Ectodermal cell (in vitro differentiated cells): ENCODE measurements at regions not wholly inside any gene's neighbourhood (a gene's known extent, or its start where the extent isn't known, plus 50 kb on each side); places are given as distances from the start of the nearest gene placed in this dataset.

Source experiments
- H3K27ac ChIP-seq: 2 replicates; pipeline ENCODE4 v1.7.0; 2013; ENCODE audit warnings: mild to moderate bottlenecking, low read depth, low read length; ENCODE audit not compliant: insufficient read depth, poor library complexity, severe bottlenecking
- H3K27me3 ChIP-seq: 2 replicates; pipeline ENCODE4 v1.7.0; 2013; ENCODE audit warnings: mild to moderate bottlenecking, low read length; ENCODE audit not compliant: insufficient read depth, control insufficient read depth, poor library complexity, severe bottlenecking
- H3K36me3 ChIP-seq: one replicate; pipeline ENCODE4 v1.7.0; 2013; ENCODE audit warnings: low read length; ENCODE audit not compliant: control insufficient read depth, insufficient read depth
- H3K4me1 ChIP-seq: one replicate; pipeline ENCODE4 v1.7.0; 2013; ENCODE audit warnings: low read length; ENCODE audit not compliant: control insufficient read depth, insufficient read depth
- H3K4me3 ChIP-seq: 2 replicates; pipeline ENCODE4 v1.7.0; 2013; ENCODE audit warnings: low read depth, low read length, control low read depth; ENCODE audit not compliant: insufficient read depth
- H3K9me3 ChIP-seq: 2 replicates; pipeline ENCODE4 v1.7.0; 2013; ENCODE audit warnings: mild to moderate bottlenecking, low read length, moderate library complexity; ENCODE audit not compliant: control insufficient read depth
- WGBS, 2 experiments: methylation state at CpG; one replicate each; pipeline ENCODE4 v1.1.7; 2013; ENCODE audit warnings: missing lambda C conversion rate in 2 of 2; 5-methylcytosine and 5-hydroxymethylcytosine counted together

DNA sequence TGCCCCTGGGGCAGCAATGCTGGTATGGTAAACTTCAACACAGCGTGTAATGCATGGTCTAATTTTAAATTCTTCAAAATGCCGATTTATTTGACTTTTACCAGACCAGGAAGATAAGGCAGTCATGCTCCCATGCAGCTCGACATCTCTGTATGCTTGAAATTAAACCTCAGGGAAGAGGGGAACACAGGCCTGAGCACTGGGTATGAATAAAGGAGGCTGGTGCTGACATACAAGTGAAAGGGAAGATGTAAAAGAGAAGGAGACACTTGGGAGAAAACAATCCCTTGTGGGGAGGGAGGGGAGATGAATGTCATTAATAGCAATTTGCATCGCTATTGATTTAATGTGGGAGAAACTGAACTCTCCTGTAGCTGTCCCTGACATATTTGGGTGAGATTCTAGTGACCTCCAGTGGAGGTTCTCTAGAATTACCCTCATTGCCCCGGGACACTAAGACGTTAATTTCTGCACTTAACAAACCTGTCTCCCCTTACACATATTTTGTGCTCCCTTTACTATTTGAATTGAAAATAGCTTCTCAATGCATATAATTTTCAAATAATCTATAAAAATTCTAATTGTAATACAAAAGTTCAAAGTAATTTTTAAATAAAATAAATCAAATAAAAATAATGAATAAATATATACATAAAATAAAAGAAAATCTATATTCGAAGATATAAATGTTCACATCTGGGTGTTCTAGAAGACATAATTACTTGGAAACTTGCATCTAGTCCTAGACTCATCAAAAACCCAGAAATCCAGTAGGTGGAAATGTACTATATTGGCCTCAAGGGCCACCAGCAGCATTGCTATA, 283.1 kb downstream of the LMX1A start:
- Histone ChIP-seq H3K4me1 (no peaks in the 10 kb centered on the region), H3K4me3 (no peak overlapping the region), H3K27ac (no peak overlapping the region), H3K9me3 (no peaks in the 10 kb centered on the region), H3K27me3 (no peaks in the 10 kb centered on the region), H3K36me3 (no peaks in the 10 kb centered on the region)
- 43 to 49% methylated on average over 6 to 7 of the region's 7 CpGs for WGBS, 2 experiments

DNA sequence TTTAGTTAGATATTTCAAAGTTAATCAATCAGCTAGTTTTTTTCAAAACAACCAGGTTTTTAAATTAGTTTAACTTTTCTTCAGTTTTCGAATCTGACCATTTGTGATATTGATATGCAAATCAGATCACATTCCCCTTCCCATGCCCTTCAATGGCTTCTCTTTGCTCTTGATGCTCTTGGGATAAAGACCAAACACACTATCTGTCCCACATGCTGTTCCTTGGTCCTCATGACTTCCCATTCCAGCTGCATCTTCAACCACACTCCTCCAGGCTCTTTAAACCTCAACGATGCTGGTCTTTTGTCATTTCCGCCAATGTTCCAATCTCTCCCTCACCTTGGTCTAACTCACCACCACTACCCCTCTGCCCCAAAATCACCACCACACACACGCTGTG, 285.8 kb downstream of the LMX1A start:
- no peaks in the 10 kb centered on the region for H3K9me3 ChIP-seq
- 83% methylated on average over 4 of the region's 4 CpGs for WGBS, 2 experiments
- H3K36me3 ChIP-seq, result no peaks in the 10 kb centered on the region
- H3K4me1 ChIP-seq, result no peaks in the 10 kb centered on the region
- H3K27ac ChIP-seq, result no peak overlapping the region
- no peak overlapping the region for H3K4me3 ChIP-seq
- no peaks in the 10 kb centered on the region for H3K27me3 ChIP-seq

DNA sequence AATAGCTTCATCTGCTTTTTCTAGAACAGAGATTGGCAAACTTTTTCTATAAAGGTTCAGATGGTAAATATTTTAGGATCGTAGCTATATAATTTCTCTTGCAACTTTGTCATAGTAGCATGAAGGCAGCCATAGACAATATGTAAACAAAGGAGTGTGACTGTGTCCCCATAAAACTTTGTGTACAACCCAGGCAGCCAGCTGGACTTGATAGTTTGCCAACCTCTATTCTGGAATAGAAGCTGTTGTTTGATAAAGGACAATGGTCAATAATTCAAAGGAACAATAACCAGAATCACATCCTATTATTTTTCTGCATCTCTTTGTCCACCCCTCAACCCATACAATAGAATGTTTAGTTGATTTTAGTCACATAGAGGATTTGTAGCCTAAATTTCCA, 286.7 kb downstream of the LMX1A start:
- no peaks in the 10 kb centered on the region for H3K36me3 ChIP-seq
- H3K4me1 ChIP-seq, result no peaks in the 10 kb centered on the region
- no peak overlapping the region for H3K4me3 ChIP-seq
- no peaks in the 10 kb centered on the region for H3K27me3 ChIP-seq
- WGBS, 2 experiments, result 87 to 92% methylated on average over 1 of the region's 1 CpG
- no peak overlapping the region for H3K27ac ChIP-seq
- no peaks in the 10 kb centered on the region for H3K9me3 ChIP-seq

DNA sequence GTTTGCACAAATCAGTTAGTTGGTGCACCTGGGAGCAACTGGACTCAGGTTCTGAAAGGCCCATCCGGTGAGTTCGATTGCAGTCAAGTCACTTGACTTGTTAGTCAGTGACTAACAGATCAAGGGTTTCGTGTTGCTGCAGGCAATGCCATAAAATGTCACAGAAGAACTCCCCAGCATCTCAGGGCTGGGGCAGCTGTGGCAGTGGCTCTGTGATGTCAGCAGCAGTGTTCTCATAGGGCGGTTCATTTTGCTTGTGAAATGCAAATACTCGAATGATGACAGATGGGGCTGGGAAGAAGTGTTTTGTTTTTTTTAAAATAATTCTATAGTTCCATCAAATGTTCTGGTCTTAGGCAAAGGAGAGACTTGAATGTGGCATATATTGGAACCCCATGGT, 287.8 kb downstream of the LMX1A start:
- 90 to 92% methylated on average over 5 of the region's 5 CpGs for WGBS, 2 experiments
- Histone ChIP-seq H3K27ac (no peak overlapping the region), H3K9me3 (no peaks in the 10 kb centered on the region)

DNA sequence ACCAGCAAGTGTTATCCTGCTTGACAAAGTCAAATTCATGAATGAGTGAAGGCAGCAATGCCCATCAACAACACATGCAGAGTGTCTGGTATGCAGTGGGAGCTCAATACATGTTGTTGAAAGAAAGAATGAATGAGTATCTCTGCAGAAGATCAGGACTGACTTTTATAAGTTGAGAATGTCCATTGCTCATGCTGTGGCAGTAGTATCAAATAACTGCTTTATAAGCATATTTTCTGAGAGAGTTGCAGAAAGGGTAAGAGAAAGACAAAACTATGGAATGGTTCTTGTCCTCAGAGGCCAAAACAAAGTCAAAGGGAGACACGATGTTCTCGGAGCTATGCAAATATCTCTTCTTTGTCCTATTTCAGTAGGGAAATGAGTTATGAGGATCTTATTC, 288.7 kb downstream of the LMX1A start:
- 91 to 100% methylated on average over 2 of the region's 2 CpGs for WGBS, 2 experiments
- H3K36me3 ChIP-seq, result no peaks in the 10 kb centered on the region

More for the DNA sequence above, 287.8 kb downstream of the LMX1A start:
- H3K4me3 ChIP-seq, result no peak overlapping the region
- no peaks in the 10 kb centered on the region for H3K27me3 ChIP-seq
- no peaks in the 10 kb centered on the region for H3K4me1 ChIP-seq
- no peaks in the 10 kb centered on the region for H3K36me3 ChIP-seq

DNA sequence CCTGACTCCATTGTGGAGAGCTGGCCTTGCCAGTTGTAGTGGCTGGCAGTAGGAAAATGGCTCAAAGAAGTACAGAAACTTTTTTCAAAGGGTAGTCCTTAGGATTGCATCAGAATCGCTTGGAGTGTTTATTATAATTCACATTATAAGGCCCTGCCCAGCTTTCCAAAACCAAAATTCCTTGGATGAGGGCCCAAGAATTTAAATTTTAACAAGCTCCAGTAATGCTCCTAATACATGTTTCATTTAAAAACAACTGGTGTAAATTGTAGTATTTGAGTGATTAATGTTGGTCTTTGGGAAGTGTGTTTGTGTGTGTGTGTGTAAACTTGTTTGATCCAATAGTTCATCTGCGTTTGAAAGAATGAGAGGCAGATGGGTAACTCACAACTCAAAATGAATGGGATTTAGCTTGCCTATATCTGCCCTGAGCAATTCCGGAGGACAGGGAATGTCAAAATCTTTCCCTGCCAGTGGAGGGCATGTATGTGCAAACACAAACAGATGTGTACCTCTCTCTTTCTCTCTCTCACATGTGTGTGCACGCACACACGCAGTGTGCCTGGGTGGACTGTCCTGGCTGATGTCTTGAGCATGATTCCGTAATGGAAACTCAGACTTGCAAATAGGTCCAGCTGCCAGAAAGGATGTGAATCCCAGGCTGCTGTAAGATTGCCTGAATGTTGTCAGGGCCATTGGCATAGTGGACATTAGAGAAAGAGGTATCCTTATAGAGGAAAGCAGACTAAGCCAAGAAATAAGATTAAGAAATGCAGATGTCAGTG, 293.1 kb downstream of the LMX1A start:
- H3K27me3 ChIP-seq, result no peaks in the 10 kb centered on the region
- H3K9me3 ChIP-seq, result no peaks in the 10 kb centered on the region
- no peak overlapping the region for H3K4me3 ChIP-seq
- H3K4me1 ChIP-seq, result no peaks in the 10 kb centered on the region
- no peak overlapping the region for H3K27ac ChIP-seq
- no peaks in the 10 kb centered on the region for H3K36me3 ChIP-seq
- WGBS, 2 experiments, result 91 to 94% methylated on average over 6 of the region's 6 CpGs

More for the DNA sequence above, 288.7 kb downstream of the LMX1A start:
- Histone ChIP-seq H3K9me3 (no peaks in the 10 kb centered on the region), H3K4me3 (no peak overlapping the region), H3K27me3 (no peaks in the 10 kb centered on the region), H3K4me1 (no peaks in the 10 kb centered on the region), H3K27ac (no peak overlapping the region)

DNA sequence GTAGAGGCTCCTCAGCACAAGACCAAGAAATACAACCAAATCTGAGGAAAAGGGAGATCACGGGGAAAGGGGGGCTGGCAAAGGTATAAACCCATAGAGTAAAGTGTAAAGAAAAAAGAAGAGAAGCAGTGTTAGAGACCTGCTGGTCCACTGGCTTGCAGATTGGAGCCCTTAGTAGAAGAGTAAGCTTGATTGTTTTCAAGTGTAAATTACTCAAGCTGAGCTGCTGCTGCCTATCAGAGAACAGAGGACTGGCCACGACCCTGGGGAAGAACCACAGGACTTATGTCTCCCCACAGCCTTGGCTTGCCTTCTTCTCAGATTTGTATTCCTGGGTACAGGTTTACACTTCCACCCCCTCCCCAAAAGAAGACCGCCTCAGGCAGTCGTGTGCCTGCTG, 294.2 kb downstream of the LMX1A start:
- no peaks in the 10 kb centered on the region for H3K27me3 ChIP-seq
- H3K36me3 ChIP-seq, result no peaks in the 10 kb centered on the region
- H3K9me3 ChIP-seq, result no peaks in the 10 kb centered on the region
- no peaks in the 10 kb centered on the region for H3K4me1 ChIP-seq
- 44 to 49% methylated on average over 4 of the region's 4 CpGs for WGBS, 2 experiments
- no peak overlapping the region for H3K4me3 ChIP-seq
- no peak overlapping the region for H3K27ac ChIP-seq

DNA sequence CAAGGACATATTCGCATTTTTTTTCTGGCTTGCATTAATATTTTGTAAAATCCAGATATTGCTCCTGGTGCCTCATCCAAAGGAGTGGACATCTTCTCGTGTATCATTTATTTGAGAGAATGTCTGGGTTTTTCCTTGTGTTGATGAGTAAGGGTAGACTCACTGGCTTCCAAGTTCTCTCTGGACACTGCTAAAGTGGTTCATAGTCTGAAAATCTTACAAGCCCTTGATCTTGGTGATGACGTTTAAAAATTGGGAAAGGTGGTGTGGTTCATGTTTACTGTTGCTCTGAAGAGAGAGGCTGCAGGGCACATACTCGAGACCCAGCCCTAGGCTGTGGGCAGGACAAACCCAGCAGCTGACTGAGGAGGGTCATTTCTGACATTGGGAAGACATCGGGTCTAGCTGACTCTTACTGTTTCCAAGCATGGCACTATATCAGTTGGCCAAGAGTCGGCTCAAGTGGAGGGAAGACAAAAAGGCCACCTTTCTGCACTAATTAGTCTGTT, 296.2 kb downstream of the LMX1A start:
- Histone ChIP-seq H3K27ac (no peak overlapping the region), H3K9me3 (no peaks in the 10 kb centered on the region), H3K4me3 (no peak overlapping the region), H3K36me3 (no peaks in the 10 kb centered on the region), H3K27me3 (no peaks in the 10 kb centered on the region), H3K4me1 (no peaks in the 10 kb centered on the region)
- WGBS, 2 experiments, result 78 to 80% methylated on average over 6 of the region's 6 CpGs

DNA sequence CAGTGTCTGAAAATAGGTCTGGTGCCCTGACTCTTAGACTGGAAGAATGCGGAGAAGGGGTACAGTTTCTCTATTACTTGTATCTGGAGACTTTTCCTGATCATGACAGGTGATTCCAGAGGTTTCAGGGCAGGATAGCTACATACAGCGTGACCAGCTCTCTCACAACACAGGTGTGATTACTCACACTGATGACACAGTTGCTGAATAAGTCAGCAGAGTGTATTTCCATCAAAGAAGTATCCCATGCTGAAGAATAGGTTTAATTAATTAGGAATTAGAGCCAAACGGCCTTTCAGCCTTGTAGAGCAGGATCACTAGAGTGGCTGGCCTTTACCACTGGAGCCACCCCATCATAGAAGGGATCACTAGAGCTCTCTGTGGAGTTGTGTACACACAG, 298.6 kb downstream of the LMX1A start:
- no peaks in the 10 kb centered on the region for H3K36me3 ChIP-seq
- H3K4me3 ChIP-seq, result no peak overlapping the region
- peaks cover 7% of the 10 kb centered on the region for H3K4me1 ChIP-seq
- H3K27ac ChIP-seq, result no peak overlapping the region
- WGBS, 2 experiments, result 62% methylated on average over 3 of the region's 3 CpGs
- H3K27me3 ChIP-seq, result no peaks in the 10 kb centered on the region
- no peaks in the 10 kb centered on the region for H3K9me3 ChIP-seq

DNA sequence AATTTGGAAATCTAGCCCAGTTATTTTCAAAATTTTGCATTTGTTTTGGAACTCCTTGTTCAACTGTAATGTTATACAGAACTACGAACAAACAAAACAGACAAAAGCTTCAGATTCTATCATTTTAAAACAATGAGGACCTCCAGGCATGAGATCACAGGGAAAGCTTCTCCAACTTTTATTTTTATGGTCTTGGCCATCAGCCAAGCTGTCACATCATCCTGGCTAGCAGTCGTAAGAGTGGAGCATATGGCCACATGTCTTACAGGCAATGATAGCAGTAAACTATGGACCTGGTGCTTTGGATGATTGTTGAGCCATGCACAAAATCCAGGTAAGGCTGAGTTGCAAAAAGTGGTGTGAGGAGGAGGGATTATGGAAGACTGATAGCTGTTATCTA, 299.6 kb downstream of the LMX1A start:
- no peaks in the 10 kb centered on the region for H3K9me3 ChIP-seq
- H3K4me3 ChIP-seq, result no peak overlapping the region
- 93 to 96% methylated on average over 2 of the region's 2 CpGs for WGBS, 2 experiments
- peaks cover 8% of the 10 kb centered on the region for H3K4me1 ChIP-seq
- H3K36me3 ChIP-seq, result no peaks in the 10 kb centered on the region
- H3K27me3 ChIP-seq, result no peaks in the 10 kb centered on the region
- no peak overlapping the region for H3K27ac ChIP-seq
